ENCODE measurements at regions not wholly inside any gene's neighbourhood (a gene's known extent, or its start where the extent isn't known, plus 50 kb on each side); places are given as distances from the start of the nearest gene placed in this dataset.

DNA sequence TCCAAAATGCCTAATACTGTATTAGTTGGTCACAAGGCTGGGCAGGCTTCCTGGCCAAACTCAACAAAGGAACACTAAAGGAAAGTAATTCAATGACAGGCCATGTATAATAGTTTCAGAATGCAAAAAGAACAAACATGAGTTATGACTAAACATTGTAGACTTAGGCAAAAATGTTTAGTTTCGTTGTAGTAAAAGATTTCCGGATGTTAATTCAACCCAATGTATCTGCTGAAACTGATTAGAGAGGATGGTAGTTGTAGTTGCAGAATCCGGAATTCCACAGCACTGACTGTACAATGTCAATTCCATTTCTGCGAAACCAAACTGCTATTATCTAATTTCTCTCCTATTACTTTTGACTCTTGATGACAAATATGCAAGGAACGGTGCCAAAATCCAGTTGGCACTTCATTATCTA is 117.9 kb upstream of the FST start:
- DNase-seq (ENCODE audit: low read depth) = peak; percentile 87

DNA sequence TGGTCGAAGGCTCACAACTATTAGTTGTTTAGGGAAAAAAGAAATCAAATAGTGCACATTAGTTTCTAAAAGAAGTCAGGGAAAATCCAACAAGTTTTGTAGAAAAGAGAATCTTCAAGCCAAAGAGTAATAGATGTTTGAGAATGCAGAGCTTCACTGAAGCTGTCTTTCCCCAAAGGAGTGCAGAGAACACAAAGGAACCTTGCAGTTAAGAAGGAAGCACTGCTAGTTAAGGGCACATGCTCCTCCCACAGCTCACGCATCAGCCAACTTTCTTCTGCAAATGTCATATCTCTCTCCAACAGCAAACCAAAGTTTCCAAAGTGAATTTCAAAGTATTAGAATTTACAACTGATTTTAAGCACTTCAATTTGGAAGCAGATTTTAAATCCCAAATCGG is 116.4 kb upstream of the FST start:
- DNase-seq (ENCODE audit: low read depth) = no peak

DNA sequence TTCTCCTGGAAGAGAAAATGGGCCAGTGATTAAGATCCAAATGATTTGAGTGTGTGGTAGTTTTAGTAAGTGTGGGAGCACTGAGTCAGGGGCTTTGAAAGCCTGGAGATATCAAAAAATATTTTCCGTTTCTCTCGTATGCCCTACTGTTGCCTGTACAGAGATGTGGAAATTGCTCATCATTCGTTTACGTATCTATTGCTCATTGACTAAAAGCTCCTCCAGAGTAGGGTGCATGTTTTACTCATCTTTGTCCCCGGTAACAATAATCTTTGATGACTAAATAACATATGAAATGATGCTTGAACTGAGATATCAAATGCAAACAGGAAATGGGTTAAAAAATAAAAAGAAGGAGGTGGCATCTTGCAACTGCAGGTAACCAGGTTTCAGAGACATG is 114.2 kb upstream of the FST start:
- no peak for DNase-seq (ENCODE audit: low read depth)

DNA sequence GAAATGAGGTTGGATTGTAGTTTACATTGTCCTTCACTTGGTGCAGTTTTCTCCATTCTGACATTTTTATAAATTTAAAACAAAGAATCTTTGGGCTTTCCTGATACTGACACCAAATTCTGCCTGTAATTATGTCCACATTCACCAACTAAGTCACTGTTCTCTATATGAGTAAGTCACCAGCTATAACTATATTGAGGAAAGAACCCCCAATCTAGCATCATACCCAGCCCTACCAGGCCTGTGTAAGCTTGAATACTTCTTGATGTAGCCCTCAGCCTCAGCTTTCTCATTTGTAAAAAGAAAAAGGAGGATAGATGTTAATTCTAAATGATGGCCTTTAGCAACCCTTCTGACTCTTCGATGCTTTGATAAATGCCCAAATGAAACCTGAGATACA is 112.7 kb upstream of the FST start:
- no peak for DNase-seq (ENCODE audit: low read depth)

DNA sequence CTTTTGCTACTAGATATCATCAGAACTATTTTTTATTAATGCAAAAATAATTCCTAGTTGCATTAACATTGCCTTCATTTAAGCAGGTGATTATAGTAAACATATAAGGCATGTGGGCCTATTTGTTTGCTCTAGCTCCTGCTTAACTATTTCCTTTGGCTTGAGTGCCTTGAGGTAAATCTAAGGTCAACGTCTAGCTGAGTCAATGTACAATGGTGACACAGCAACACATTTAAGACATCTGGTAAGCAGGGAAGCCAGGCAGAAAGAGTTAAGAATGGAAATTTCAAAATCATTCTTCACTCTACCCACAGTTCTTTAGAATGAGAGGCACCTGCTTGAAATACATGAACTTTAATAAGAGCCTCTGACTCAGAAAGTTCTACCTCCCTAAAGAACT is 111.9 kb upstream of the FST start:
- no peak for DNase-seq (ENCODE audit: low read depth)

DNA sequence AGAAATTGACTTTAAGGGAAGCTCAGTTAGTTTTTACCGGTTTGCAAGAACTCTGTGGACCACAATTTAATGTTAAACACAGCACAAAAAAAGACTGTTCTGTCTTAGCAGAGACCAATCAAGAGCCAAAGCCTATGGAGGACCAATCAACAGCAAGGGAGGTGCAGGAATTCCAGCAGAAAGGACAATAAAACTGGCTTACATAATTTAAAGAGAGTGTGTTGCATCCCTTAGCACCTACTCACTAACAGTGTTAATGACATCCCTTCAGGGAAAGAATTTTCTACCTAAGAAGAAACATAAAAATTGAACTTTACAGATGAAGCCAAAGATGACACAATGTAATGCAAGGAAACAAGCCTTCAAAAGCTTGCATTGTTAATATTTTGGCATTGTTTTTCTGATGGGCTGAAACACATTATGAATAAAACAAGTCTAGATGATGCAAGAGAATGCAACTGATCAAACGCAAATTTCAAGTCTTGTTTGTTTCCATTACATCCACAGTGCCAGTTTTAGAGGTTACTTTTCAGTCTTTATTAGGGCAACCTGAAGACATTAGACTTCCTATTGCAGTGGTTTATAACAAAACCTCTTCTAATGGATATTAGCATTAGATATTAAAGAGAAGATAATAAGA is 111.3 kb upstream of the FST start:
- no peak for DNase-seq (ENCODE audit: low read depth)

DNA sequence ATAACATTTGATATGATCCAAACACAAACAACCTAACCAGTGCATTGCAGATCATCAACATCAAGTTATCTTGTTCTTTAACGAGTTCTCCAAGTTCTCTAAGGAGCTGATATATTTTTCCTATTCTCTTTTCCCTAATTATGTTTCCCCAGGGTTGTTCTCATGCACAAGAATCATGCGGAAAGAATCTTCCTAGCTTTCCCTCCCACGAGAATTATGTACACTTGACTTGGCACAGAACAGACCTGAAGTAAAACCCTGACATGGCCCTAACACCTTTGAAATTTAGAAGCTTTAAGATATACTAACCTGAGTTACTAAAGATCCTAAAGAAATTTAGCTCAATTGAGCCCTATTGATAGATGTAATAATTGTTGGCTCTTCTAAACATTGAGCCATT is 110.7 kb upstream of the FST start:
- DNase-seq (ENCODE audit: low read depth) = no peak

DNA sequence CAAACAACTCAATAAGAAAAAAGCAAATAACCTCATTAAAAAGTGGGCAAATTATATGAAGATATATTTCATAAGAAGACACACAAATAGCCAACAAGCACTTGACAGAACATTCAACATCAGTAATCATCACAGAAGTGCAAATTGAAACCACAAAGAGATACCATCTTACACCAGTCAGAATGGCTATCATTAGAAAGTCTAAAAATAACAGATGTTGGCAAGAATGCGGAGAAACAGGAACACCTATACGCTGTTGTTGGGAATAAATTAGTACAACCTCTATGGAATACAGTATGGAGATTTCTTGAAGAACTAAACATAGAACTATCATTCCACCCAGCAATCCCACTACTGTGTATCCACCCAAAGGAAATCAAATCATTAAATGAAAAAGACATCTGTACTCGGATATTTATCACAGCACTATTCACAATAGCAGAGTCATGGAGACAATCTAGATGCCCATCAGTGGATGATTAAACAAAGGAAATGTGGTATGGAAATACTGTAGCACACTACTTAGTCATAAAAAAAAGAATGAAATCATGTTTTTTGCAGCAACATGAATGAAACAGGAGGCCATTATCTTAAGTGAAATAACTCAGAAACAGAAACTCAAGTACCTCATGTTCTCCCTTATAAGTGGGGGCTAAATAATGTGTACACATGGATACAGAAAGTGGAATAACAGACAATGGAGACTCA is 106.8 kb upstream of the FST start:
- peak; percentile 35 for DNase-seq (ENCODE audit: low read depth)

DNA sequence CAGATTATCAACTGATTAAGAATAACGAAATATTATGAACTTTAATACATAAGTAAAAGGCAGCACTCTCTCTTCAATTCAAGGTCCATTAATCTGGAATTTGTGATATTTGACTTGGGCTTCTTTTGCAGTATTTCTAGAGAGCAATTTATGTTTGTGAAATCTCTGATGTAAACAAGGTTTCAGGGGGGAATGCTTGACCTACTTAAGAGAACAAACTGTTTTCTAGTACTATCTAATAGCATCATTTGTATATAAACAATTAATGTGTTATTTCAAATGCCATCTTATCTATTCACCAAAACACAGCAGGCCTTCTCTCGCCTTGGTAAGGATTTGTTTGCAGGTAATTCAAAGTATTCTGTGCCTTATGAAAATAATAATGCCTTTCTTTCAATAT is 103.6 kb upstream of the FST start:
- no peak for DNase-seq (ENCODE audit: low read depth)

DNA sequence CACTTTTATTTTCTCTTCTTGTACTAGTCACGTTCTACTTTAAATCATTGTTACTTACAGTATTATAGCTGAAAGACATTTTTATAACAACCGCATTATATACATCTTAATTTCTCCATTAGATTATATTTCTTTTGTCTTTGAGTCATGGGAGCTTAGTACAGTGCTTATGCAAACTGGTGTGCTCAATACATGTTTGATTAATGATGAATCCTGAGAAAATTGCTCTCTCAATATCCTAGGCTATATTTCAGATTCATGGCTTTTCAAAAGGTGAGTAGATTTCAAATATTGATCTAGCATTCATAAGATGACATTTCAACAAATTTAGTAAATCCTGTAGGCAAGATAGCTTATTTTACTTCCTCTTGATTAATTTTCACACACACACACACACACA is 102.2 kb upstream of the FST start:
- DNase-seq (ENCODE audit: low read depth) = no peak

DNA sequence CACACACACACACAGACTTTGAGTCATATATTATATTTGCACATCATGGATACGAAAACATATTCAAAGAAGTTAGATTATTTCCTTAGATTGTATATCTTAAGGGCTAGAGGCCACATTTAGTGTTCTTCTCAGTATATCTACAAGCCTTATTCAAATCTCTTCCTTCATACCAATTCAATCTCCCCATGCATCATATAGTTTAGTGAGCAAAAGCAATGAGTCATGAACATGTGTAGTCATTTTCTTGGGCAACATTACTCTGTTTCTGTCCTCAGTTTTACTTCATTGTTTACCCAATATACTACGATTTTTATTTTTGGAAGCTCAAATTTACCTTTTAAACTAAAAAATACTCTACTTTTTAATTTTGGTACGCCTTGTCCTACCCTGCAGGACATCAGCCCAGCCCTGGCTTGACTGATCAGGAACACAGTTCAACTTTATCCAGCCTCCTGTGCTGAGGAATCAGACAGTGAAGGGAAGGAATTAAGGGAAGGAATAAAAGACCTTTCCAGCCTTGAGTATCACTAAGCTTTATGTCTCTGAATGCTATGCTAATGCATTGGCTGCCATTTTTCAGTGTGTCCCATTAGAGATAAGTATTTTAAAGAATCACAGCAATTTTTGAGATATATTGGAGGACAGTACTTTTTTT is 101.7 kb upstream of the FST start:
- no peak for DNase-seq (ENCODE audit: low read depth)

DNA sequence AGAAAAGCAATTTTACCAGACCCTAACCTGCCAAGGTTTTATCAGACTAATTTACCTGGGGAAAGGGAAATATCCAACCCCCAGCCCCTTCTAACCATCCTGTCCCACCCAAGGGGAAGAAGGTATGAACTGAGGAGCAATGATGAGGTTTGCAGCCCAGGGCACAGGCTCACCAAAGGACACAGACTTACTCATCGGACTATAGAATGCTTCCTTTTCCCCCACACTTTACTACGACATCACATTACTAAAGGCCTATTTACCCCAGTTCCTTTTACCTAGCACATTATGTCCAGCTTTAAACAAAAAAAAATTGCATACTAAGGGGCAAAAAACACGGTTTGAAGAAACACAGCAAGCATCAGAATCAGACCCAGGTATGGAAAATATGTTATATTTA is 94.1 kb upstream of the FST start:
- no peak for DNase-seq (ENCODE audit: low read depth)

DNA sequence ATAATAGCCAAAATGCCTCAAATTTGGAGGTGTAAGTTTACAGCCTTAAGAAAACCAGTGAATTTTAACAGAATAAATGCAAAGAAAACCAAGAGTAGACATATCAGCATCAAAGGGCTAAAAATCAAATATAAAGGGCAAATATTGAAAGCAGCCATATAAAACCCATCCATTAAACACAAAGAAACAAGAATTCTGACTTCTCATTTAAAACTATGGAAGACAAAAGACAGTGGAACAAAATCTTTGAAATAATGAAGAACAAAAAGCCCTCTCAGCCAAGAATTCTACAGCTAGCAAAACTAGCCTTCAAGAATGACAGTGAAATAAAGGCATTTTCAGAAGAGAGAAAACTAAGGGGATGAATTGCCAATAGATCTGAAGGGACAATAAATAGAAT is 91.3 kb upstream of the FST start:
- no peak for DNase-seq (ENCODE audit: low read depth)

DNA sequence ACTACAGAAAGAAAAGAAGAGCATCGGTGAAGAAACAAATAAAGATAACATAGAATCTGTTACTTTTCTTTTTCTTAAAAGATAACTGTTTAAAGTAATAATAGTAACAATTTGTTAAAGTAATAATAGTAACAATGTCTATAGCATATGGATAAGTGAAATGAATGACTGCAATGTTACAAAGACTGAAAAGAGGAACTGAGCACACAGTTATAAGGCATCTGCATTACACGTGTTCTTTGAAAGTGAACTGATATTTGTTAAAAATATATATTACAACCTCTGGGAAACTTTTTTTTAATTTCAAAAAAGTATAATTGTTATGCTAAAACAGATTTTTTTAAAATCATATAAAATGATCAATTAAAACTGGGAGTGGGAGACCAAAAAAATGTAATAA is 88.4 kb upstream of the FST start:
- no peak for DNase-seq (ENCODE audit: low read depth)

DNA sequence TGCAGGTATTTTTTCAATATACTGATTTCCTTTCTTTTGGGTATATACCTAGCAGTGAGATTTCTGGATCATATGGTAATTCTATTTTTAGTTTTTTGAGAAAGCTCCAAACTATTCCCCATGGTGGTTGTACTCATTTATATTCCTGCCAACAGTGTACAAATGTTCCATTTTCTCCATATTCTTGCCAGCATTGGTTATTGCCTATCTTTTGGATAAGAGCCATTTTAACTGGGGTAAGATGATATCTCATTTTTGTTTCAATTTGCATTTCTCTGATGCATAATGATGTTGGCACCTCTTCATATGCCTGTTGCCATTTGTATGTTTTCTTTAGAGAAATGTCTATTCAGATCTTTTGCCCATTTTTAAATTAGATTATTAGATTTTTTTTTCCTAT is 85.6 kb upstream of the FST start:
- no peak for DNase-seq (ENCODE audit: low read depth)

DNA sequence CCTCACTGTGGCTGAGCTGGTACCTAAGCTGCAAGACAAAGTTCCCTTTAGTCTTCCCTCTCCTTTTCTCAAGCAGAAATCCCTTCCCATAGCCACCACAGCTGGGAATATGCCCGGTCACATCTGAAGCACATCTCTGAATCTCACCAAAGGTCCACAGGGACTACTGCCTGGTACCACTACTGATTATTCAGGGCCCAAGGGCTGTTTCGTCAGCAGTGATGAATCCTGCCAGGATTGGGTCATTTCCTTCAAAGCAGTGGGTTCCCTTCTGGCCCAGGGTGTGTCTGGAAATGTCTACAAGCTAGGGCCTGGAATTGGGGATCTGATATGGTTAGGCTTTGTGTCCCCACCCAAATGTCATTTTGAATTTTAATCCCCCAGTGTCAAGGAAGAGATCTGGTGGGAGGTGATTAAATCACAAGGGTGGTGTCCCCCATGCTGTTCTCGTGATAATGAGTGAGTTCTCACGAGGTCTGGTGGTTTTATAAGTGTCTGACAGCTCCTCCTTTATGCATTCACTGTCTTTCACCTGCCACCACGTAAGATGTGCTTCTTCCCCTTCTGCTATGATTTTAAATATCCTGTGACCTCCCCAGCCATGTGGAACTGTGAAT is 83.2 kb upstream of the FST start:
- no peak for DNase-seq (ENCODE audit: low read depth)

DNA sequence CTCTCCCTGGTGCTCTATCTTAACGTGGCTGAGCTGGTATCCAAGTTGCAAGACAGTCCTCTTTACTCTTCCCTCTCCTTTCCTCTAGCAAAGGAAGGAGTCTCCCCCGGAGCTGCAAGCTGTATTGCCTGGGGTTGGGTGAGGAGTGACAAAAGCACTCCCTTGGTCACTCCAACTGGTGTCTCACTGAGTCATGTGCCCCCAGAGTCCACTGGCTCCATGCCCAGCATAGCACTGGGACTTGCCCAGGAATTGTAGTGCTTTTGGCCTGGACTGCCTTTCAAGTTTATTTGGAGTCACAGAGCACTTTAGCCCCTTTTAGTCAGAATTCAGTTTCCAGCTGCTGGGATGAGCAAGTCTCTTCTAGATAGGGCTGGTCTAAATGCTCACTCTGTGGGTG is 82.6 kb upstream of the FST start:
- DNase-seq (ENCODE audit: low read depth) = peak; percentile 90

DNA sequence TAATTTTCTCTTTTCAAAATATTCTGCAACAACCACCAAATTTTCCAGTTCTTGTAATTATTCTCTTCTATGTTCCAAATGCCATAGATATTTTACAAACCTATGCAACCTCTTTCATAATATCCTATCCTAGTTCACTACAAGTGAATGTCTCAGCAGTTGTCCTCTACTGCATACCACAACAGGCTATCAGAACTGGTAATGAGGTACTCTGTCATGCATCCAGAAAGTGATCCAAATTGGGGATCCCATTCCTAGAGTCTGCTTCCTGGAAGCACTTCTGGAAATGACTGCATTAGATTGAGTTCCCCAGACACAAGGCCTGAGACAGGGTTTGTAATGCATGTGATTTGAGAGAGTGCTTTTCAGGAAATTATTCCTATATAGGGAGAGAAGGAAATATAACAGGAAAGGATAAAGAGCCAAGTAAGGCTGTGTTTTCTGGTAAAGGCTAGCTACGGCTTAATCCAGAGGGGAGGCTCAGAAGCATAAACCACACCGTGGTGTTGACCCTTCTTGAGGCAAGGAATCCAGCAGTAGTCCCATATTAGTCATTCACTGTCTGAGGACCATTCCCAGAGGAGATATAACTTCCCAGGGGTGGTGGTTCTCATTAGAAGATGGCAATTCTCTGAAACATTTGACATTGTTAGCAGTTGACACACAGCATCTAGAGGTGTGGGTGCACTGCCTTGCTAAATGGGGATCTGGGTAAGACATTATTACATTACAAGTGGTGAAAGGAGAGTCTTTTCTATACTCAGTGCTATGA is 80.3 kb upstream of the FST start:
- DNase-seq (ENCODE audit: low read depth) = peak; percentile 37

DNA sequence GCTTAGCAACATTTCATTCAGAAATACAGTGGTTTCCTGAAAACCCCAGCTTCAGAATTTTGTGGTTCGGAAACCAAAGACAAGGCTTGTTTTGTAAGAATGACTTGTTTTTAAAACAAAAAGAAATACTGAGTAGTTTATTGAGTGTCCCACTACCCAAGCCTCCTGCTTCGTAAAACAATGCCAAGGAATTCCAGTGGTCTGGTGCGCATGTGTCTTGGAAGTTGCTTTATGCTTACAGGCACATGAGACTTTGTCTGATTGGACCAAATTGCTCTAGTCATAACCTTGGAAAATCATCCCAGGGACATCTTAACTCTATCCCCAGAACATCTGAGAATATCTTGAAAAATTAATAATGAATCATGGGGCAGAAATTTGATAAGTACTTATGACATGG is 77.1 kb upstream of the FST start:
- peak; percentile 56 for DNase-seq (ENCODE audit: low read depth)

DNA sequence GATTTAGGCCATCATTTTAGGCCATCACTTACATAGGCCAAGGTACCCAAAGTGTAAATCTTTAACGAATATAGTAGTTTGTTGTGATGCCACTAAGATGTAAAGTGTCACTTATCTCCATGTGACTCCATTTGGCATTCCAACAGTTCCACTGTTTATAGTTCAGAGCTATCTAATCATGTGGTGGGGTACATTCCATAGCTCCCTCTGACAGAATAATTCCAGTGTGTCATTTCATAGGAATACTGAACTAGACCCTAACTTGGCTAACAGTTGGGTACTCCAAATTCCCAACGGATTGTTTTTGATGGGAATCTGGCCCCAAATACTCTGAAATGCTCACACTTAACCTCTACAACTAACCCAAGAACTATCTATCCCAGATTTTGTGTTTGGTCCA is 76.7 kb upstream of the FST start:
- peak; percentile 52 for DNase-seq (ENCODE audit: low read depth)

DNA sequence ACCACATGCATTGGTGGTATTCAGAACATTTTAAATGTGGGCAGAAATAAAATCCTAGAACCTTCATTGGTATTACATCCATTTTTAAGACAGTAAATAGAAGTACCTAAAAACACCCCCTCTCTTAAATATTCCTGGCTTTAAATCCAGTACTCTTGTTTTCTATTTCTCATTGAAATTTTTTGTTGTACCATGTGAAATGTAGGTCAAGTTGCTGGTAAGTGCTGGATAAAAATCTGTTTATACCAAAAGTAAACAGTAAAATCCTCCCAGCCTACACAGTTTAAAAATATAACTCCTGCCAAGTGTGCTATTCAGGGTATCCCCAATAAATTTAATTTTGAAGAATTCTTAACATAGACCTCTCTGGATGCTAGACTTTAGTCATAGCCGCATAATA is 75.0 kb upstream of the FST start:
- DNase-seq (ENCODE audit: low read depth) = no peak
